GM18873 (cell line): ENCODE measurements at regions not wholly inside any gene's neighbourhood (a gene's known extent, or its start where the extent isn't known, plus 50 kb on each side); places are given as distances from the start of the nearest gene placed in this dataset.

Source experiments
- ATAC-seq: cut with Tn5 transposase; IDR thresholded peaks from one replicate; pipeline ENCODE4 v1.9.1; 2021; ENCODE audit warnings: mild to moderate bottlenecking, moderate library complexity, moderate number of reproducible peaks; ENCODE audit not compliant: unreplicated experiment, low FRiP score

DNA sequence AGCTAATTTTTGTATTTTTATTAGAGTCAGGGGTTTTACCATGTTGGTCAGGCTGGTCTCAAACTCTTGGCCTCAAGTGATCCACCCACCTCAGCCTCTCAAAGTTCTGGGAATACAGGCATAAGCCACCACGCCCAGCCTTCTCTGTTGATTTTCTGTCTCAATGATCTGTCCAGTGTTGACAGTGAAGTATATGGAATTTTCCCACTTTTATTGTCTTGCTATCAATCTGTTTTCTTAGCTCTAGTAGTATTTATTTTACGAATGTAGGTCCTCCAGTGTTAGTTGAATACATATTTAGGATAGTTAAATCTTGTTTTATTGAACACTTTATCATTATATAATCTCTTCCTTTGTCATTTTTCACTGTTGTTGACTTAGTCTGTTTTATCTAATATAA is 1603.9 kb downstream of the ADGRL3 start:
- ATAC-seq, result no peak

DNA sequence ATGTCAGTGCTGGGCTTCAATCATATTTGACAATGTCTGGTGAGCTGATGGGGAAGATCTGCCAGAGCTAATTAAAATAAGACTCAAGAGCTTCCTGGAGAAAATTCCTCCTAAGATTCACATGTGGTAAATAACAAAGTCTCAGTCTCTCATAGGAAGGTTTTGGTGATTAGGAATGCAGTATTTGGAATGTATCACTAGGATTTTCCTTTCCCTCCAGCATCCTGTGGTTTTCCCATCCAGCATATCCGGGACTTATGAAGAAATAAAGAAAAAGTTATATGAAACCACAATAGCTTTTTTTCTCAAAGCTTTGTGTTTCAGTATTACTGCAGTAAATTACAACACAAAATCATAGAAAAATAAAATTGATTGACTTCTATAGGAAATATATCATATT is 1597.1 kb downstream of the ADGRL3 start:
- no peak for ATAC-seq

DNA sequence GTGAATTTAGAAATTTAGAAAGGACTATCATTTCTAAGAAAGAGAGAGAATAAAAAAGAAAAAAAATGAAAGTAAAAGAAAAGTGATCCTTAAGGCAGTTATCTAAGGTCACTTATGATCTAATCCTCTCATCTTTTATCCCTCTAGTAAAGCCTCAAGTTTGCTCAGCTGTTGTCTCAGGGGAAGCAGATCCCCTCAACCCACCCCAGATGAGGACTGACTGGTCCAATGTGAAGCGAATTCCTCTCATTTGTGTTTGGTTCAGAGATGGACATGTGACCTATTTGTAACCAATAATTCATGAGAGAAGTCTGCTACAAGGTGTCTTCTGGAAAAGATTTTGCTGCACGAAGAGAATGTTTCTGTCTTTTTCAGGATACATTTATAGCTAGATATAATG is 1591.3 kb downstream of the ADGRL3 start:
- no peak for ATAC-seq

DNA sequence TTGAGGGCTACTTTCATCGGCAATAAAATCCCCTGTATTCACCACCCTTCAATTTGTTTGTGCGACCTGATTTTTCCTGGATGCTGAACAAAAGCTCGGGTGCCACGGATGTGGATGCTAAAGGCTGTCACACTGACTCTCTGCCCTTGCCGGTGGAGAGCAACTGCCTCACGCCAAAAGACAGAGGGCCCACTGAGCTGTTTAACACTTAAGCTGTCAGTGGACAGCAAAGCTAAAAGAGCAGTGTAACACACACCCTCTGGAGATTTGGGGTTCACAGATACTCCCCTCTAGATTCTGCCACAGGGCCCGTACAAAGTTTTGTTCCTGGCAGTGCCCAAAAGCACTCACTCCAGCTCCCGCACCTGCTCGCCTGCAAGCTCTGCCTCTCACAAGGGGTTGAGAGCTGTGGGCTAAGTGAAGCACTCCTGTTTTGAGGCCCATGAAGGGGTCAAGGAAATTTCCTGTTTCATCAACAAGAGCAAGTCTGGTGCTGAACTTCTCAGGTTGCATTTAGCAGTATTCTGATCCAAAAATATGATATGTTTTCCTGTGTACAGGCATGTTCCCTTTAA is 1571.9 kb downstream of the ADGRL3 start:
- ATAC-seq, result no peak

DNA sequence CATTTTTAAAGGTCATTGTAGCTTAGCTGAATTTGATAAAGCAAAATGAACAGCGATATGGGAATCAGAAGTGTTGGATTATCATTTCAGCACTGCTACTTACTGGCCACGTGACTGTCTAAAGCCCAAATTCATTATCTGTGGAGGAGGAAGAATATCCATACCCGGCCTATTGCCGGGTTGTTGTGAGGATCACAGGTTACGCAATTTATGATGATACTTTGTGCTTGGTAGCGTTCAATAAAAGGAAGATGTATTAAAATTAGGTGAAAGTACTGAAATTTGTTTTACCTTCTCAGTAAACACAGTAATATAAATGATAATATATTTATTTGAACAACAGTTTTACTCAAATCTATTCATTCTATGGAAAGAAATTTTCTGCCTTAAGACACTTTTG is 1540.2 kb downstream of the ADGRL3 start:
- ATAC-seq, result no peak

DNA sequence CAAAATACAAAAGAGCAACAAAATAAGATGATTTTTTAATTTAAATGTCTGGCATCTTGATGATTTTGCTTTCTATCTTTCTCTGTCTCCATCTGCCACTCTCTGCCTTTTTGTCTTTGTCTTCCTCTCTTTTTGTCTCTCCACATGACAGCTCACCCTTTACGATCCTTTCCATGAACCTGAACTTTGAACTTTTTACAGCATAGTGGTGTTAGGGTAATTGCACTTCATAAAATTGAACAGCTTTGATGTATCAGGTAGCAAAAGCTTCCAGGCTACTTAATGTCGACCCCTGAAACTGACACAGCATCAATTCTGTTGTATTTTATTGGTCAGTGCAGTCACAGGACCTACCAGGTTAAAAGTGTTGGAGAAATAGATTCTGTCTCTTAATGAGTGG is 1517.0 kb downstream of the ADGRL3 start:
- no peak for ATAC-seq

DNA sequence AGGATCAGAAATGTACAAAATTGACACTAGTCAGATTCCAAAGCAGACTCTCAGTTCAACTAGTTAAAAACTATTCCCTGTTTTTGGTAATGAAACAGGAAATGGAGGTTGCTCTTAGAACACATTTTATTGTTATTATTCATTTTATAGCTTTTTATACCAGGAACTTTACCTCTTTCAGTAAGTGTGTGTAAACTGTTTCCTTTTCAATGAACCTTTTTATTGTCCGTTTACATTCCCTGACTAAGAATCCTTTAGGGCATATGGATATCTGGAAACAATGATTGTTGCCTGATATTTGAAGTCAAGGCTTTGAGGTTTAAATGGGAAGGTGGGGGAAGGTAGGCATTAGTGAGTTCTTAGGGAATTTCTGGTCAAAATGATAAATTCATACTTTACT is 1511.4 kb downstream of the ADGRL3 start:
- no peak for ATAC-seq

DNA sequence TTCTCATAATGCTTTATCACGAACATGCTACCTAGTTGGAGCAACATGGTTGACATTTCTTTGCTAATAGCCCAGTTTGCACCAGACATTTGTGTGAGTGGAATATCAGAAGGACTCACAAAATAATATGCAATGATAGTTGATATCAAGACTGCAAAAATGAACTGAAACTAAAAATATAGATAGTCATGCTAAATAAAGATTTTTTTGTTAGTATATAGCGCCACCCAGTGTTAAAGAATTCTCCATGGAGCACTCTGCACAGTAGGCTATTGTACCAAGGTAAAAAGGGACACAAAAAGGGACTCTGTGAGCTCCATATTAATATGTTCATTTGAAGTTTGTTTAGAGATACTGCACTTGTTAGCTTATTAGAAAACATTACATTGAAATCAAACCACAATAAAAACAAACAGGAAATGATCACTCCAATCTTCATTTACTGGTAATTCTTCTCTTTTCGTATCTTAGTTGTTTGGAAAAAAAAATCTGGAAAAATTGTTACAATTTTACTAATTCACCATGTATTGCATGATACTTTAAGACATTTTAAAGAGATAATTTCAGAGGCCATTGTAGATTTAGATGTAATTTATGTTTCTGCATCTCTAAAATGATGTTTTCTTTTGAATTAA is 1509.6 kb downstream of the ADGRL3 start:
- ATAC-seq, result no peak

DNA sequence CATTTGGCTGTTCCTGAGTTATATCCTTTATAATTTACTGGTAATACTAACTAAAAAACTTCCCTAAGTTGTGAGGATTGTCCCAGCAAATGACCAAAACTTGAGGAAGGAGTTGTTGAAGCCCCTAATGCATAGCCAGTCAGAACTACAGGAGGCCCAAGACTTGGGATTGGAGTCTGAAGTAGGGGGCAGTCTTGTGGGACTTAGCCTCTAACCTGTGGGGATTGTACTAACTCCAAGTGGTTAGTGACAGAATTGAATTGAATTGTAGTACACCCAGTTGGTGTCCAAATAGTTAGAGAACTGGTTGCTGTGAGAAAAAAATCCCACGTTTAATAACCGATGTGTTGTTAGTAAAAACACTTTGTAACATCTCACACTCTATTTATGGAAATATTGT is 1506.3 kb downstream of the ADGRL3 start:
- no peak for ATAC-seq

DNA sequence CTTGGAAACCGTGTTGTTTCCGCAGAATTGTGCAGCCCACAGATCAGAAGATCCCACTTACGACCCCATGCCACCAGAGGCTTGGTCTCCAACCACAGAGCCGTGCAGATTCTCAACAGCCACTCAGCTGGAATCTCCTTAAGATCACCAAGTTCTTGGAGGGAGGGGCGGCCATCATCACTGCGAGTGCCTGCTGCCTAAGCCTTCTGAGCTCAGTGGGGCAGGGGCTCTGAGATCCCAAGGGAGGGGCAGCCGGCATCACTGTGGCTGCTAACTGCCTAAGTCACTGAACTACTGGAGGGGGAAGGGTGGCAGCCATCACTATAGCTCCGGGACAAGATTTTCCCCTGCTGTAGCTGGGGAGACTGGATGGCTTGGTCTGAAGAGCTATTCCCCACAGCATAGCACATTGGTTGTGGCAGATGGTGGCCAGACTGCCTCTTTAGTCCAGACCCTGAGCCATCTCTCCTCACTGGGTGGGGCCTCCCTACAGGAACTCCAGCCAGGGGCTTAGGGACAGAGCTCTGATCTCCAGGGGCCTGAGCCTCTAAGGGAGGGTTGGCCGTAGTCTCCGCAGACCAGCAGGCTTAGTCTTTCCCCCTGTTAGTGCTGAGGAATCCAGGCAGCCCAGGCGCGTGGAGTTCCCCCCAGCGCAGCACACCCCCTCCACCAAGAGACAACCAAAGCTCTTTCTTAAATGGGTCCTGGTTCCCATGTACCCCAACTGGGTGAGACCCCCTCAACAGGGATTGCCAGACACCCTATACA is 1483.9 kb downstream of the ADGRL3 start:
- no peak for ATAC-seq

DNA sequence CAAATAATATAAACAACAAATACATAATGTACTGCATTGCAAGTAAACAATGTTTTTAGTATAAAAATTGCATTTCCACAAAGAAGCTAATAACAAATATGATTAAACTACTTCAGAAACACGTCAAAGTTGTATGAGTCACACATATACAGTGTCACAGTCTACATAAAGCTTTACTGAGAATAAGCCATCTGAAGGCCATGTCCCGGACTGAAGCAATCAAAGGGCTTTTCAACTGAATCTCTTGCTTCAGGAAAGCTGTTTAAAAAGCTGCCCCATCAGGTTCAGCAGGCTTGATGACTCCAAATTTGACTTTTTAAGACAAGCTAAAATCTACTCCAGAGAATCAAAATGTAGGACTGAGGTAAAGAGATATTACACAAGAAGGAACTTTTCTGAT is 1476.8 kb downstream of the ADGRL3 start:
- no peak for ATAC-seq

DNA sequence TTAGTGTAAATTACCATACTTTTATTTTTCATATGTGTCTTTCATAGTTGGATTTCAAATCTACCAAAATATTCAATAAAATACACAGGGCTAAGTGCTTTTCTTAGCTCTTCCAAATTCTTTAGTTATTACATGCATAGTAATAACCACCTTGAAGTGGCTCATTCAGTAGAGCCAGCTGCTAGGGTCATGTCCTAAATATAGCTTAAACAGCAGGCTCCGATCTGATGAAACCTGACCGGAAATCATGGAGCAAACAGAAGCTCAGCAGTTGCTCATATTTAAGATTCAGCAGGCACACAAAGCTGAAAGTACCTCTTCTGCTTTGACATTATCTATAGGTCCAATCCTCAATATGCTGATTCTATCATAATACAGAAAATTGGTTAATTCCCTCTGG is 1470.4 kb downstream of the ADGRL3 start:
- ATAC-seq, result no peak

DNA sequence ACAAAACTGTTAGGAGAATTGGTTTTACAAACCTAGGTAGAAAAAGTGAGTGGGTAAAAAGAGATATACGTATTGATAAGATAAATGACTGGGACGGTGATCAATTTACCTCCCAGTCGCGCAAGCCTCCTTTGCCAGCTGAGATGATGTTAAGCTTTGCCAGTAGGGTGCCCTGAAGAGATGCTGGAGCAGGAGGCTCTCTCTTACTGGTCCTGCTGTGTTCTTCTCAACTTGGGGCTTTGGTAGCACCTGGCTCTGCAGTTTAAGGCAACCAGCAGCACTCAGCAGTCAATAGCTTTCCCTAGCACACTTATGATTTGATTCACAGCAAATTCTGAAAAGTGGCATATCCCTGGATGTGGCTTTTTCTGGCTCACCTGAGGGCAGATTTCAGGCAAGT is 1461.7 kb downstream of the ADGRL3 start:
- ATAC-seq, result no peak

DNA sequence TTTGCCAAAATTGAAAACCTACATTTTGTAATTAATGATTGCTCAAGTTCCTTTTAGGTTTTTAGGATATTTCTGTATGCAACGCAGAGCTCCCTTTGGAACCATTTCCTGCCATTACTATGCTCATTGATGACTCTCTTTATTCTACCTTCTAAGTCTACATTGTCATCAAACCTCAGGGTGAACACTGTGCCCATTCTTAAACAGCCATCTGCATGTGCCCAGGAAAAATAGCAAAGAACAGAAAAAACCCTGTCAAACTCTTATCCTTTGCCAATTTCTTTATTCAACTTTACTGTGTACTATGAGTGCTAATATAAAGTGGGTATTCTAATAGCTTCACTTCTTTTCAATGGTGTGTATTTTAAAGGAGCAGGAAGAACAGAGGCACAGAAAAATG is 1455.9 kb downstream of the ADGRL3 start:
- ATAC-seq, result no peak

DNA sequence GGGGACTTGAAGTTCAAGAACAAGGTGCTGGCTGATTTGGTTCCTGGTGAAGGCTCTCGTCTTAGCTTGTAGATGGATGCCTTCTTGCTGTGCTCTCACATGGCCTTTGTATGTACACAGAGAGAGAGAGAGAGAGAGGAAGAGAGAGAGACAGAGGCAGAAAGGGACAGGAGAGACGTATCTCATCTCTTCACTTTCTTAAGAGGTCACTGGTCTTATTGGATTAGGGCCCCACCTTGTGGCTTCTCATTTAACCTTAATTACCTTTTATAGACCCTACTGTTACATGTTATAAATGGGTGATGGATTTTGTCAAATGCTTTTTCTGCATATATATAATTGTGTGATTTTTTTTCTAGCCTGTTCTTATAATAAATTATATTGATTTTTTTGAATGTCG is 1444.2 kb downstream of the ADGRL3 start:
- ATAC-seq, result no peak

DNA sequence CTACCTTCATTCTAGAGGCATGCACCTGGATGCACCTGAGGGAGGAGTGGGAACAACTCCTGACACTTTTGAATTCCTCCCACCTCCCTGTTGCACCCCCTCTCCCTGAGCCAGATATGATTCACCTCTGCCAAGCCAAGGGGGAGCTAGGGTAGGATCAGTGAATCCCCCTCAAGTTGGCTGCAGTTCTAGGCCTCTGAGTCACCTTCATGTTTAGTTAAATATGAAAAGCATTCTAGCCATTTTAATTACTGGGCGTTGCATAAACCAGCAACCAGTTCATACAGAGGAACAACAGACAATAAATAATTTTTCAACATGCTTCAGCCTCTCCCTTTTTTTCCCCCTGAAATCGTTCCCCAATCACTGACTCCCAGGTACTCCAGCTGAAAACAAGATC is 1440.2 kb downstream of the ADGRL3 start:
- no peak for ATAC-seq

DNA sequence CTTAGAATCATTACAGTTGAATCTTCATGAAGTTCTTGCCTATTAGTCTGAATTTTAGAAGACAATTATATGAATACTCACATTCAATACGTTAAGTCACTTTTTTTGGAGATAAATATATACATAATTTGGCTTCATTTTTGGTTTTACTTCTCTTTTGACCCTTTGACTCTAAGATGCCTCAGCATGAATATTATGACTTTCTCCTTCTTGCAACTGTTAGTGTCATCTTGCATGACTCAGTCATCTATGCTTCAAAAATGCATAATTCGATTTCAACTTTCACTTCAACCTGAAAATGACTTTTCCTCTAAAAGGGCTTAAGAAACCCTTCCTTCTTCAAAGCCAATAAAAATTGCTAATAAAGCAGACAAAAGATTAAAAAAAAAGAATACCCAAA is 1427.5 kb downstream of the ADGRL3 start:
- no peak for ATAC-seq

DNA sequence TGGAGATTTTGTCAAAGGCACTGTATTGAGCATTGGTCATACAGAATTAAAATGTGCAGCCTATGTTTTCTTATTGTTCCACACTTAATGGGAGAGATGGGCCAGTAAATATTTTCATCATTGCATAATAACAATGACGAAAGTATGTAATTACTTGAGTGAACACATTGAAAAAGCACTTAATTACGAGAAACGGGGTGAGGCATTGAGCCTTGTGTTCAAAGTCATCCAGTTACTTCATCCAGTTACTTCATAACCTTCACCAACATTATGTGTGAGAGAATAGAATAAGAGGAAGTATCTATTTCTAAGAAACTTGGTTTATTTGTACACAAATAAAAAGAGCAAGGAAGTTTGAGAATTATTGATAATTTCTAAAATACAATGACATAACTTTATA is 1427.0 kb downstream of the ADGRL3 start:
- ATAC-seq, result no peak

DNA sequence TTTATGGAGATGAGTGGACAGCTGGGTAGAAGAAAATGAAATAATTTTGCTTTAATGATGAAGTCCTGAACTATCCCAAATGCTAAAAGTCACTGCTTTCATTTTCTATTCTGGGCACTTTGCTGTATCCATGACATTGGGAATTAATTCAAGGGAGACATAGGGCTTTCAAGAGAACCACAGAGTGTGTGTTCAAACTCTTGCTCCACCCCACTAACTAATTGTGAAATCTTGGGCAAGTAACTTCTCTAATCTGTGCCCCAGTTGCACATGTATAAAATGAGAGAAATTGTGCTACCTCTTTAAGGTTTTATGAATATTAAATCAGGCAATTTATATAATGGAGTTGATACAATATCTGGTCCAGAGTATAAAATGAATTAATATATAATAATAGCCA is 1422.0 kb downstream of the ADGRL3 start:
- no peak for ATAC-seq

DNA sequence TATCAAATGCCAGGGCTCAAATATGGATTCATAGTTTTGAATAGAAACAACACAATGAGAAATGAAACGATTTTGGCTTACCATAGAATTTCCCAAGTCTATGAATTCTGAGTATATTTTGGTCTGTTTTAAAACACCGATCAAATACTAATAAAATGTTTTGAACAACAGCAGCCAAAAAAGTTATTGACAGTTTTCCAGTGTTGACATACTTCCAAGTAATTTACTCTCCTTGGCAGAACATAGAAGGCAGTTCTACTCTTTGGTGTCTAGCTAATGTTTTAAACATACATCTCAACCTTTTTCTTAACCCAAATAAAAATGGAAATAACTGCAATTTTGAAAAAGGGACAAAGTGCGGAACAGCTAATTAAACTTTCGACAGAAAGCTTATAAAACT is 1419.8 kb downstream of the ADGRL3 start:
- no peak for ATAC-seq

DNA sequence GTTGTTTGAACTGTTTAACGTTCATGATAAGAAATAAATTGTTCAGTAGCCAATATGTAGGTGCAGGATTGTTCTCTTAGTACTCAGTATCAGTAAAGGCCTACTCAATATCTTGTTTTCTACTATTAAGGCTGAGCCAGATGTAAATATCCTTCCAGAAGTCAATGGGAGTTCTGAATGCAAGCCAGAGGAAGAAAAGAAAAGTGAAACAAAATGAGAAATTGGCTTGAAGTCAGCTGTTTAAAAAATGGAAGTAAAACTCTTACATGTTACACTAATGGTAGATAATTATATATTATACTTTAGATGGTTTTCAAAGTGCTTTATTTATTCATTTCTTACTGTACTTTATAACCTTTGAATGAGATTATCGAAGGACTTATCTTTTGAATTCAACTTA is 1417.9 kb downstream of the ADGRL3 start:
- ATAC-seq, result no peak

DNA sequence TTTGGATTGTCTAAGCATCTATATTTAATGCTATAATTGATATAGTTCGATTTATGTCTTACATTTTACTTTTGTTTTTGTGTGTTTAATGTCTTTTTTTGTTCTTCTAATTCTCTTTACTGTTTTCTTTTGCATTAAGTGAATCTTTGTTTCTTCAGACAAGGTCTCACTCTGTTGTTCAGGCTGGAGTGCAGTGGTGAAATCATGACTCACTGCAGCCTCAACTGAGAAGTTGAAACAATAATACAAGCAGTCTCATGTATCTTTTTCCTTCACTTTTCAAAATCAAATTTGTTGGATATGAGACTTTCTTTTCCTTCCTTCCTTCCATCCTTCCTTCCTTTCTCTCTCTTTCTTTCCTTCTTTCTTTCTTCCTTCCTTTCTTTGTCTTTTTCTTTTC is 1401.6 kb downstream of the ADGRL3 start:
- no peak for ATAC-seq
